ENCODE measurements at regions not wholly inside any gene's neighbourhood (a gene's known extent, or its start where the extent isn't known, plus 50 kb on each side); places are given as distances from the start of the nearest gene placed in this dataset.

GRCh38 chr10:36573246-36573645 lies 552.2 kb upstream of the ANKRD30A start:
- H3K27me3 ChIP-seq, result no peaks in the 10 kb centered on the region
- intact Hi-C loops (cut with DNase I), result no loop called here
- 53 to 69% methylated on average over 2 of the region's 2 CpGs for WGBS, 2 donors
- no peaks in the 10 kb centered on the region for H3K9me3 ChIP-seq
- H3K27ac ChIP-seq, result no peak overlapping the region
- no peak for DNase-seq
- H3K4me3 ChIP-seq, result no peak overlapping the region
- no peaks in the 10 kb centered on the region for H3K4me1 ChIP-seq
- no peak for TF ChIP-seq EP300 (IDR thresholded peaks at IDR 0.05)
- TF ChIP-seq POLR2A (IDR thresholded peaks at IDR 0.05), result no peak
- TF ChIP-seq, protein P1, sequence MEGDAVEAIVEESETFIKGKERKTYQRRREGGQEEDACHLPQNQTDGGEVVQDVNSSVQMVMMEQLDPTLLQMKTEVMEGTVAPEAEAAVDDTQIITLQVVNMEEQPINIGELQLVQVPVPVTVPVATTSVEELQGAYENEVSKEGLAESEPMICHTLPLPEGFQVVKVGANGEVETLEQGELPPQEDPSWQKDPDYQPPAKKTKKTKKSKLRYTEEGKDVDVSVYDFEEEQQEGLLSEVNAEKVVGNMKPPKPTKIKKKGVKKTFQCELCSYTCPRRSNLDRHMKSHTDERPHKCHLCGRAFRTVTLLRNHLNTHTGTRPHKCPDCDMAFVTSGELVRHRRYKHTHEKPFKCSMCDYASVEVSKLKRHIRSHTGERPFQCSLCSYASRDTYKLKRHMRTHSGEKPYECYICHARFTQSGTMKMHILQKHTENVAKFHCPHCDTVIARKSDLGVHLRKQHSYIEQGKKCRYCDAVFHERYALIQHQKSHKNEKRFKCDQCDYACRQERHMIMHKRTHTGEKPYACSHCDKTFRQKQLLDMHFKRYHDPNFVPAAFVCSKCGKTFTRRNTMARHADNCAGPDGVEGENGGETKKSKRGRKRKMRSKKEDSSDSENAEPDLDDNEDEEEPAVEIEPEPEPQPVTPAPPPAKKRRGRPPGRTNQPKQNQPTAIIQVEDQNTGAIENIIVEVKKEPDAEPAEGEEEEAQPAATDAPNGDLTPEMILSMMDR (IDR thresholded peaks at IDR 0.05), result no peak
- TF ChIP-seq POLR2AphosphoS5 (IDR thresholded peaks at IDR 0.05), result no peak
- H3K36me3 ChIP-seq, result no peaks in the 10 kb centered on the region

DNA sequence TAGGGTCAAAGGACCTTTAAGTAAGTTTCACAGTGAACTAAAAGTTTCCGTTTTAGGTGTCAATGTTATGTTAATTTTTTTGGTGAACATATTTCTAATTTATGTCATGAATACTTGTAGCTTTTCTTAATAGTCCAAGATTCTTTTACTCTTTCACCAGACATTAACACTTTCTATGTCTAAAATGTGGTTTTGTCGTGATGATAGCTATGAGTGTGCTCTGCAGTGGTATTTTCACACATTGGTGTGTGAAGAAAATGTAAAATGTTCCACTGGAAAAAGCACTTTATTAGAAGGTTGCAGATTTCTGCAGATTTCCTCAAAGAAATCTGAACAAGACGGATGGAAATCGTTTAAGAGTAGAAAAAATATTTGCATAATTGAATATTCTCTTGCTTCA lies 561.0 kb upstream of the ANKRD30A start:
- H3K9me3 ChIP-seq, result no peaks in the 10 kb centered on the region
- DNase-seq, result no peak
- intact Hi-C loops (cut with DNase I), result no loop called here
- H3K27ac ChIP-seq, result no peak overlapping the region
- no peaks in the 10 kb centered on the region for H3K36me3 ChIP-seq
- H3K27me3 ChIP-seq, result no peaks in the 10 kb centered on the region
- 60 to 67% methylated on average over 4 of the region's 4 CpGs for WGBS, 2 donors
- H3K4me3 ChIP-seq, result no peak overlapping the region
- TF ChIP-seq POLR2AphosphoS5 (IDR thresholded peaks at IDR 0.05) (no peak), POLR2A (IDR thresholded peaks at IDR 0.05) (no peak), EP300 (IDR thresholded peaks at IDR 0.05) (no peak)
- TF ChIP-seq, protein P1 (IDR thresholded peaks at IDR 0.05), result no peak
- H3K4me1 ChIP-seq, result no peaks in the 10 kb centered on the region

- Histone ChIP-seq H3K27me3 (no peaks in the 10 kb centered on the region), H3K4me3 (no peak overlapping the region), H3K27ac (no peak overlapping the region), H3K4me1 (no peaks in the 10 kb centered on the region), H3K9me3 (no peaks in the 10 kb centered on the region), H3K36me3 (no peaks in the 10 kb centered on the region)
- DNase-seq, result no peak
- intact Hi-C loops (cut with DNase I), result no loop called here
- whole genome bisulfite sequencing, 2 donors, result 55 to 62% methylated on average over 8 of the region's 8 CpGs
- TF ChIP-seq POLR2A (IDR thresholded peaks at IDR 0.05) (no peak), EP300 (IDR thresholded peaks at IDR 0.05) (no peak), POLR2AphosphoS5 (IDR thresholded peaks at IDR 0.05) (no peak)
- TF ChIP-seq, protein P1 (IDR thresholded peaks at IDR 0.05), result no peak
Observed at GRCh38 chr10:36559412-36560400, 565.7 kb upstream of the ANKRD30A start.

- intact Hi-C loops (cut with DNase I), result no loop called here
- Histone ChIP-seq H3K4me3 (no peak overlapping the region), H3K9me3 (no peaks in the 10 kb centered on the region), H3K27me3 (no peaks in the 10 kb centered on the region), H3K4me1 (no peaks in the 10 kb centered on the region), H3K27ac (no peak overlapping the region), H3K36me3 (no peaks in the 10 kb centered on the region)
- 66 to 68% methylated on average over 2 of the region's 2 CpGs for WGBS, 2 donors
- no peak for DNase-seq
- TF ChIP-seq POLR2A (IDR thresholded peaks at IDR 0.05), result no peak
- TF ChIP-seq, protein P1 (IDR thresholded peaks at IDR 0.05), result no peak
Observed at GRCh38 chr10:36556468-36556867, 568.9 kb upstream of the ANKRD30A start.
